Spinal cord (tissue), 9 donors: ENCODE measurements at regions not wholly inside any gene's neighbourhood (a gene's known extent, or its start where the extent isn't known, plus 50 kb on each side); places are given as distances from the start of the nearest gene placed in this dataset.
A peak's percentile ranks its signal among the peaks of the same experiment; 100 is the strongest.

Experiments used
- DNase-seq, 6 donors: peaks; one replicate each; pipeline versions ENCODE4 v3.0.0 to v3.0.0-alpha.2; 2013 to 2015; ENCODE audit warnings: low spot score in 6 of 6, low read depth in 4 of 6
- H3K27ac ChIP-seq: one replicate; pipeline ENCODE4 v1.5.1; 2013; ENCODE audit warnings: low read depth, low read length, control low read depth
- H3K27me3 ChIP-seq: one replicate; pipeline ENCODE4 v1.6.1; 2013; ENCODE audit warnings: low read length; ENCODE audit not compliant: control insufficient read depth, insufficient read depth
- H3K36me3 ChIP-seq: one replicate; pipeline ENCODE4 v1.6.1; 2013; ENCODE audit warnings: low read length; ENCODE audit not compliant: control insufficient read depth, insufficient read depth
- H3K4me1 ChIP-seq: one replicate; pipeline ENCODE4 v1.6.1; 2013; ENCODE audit warnings: low read length; ENCODE audit not compliant: control insufficient read depth, insufficient read depth
- H3K4me3 ChIP-seq: one replicate; pipeline ENCODE4 v1.5.1; 2013; ENCODE audit warnings: low read depth, low read length, control low read depth
- H3K9me3 ChIP-seq: one replicate; pipeline ENCODE4 v1.6.1; 2013; ENCODE audit warnings: low read length; ENCODE audit not compliant: control insufficient read depth, insufficient read depth
- WGBS: methylation state at CpG from one replicate; pipeline ENCODE4 v1.1.5; 2013; ENCODE audit warnings: missing lambda C conversion rate; ENCODE audit not compliant: insufficient coverage; 5-methylcytosine and 5-hydroxymethylcytosine counted together
- donor health status: healthy.

DNA sequence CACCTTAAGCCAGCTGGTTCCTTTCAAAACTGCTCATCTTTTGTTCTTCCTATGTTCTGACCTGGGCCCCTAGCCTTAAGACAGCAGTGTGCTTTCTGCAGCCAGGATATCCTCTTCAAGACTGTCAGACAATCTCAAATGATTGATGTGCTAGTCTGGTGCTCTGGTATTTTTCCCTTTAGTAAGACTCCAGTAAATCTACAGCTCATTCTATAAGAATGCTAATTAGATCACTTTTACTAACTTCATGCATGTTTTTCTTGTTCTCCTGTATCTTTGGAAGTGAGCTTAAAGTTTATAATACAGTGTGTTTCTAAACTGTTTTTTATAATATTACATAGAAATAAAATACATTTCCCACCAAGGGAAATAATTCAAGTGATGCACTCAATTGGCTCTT lies 220.9 kb upstream of the NANOGP8 start:
- H3K27ac ChIP-seq = no peak overlapping the region
- no peaks in the 10 kb centered on the region for H3K36me3 ChIP-seq
- H3K9me3 ChIP-seq = no peaks in the 10 kb centered on the region
- no peak overlapping the region for H3K4me3 ChIP-seq
- DNase-seq = no peak
- no peaks in the 10 kb centered on the region for H3K27me3 ChIP-seq
- no peaks in the 10 kb centered on the region for H3K4me1 ChIP-seq

DNA sequence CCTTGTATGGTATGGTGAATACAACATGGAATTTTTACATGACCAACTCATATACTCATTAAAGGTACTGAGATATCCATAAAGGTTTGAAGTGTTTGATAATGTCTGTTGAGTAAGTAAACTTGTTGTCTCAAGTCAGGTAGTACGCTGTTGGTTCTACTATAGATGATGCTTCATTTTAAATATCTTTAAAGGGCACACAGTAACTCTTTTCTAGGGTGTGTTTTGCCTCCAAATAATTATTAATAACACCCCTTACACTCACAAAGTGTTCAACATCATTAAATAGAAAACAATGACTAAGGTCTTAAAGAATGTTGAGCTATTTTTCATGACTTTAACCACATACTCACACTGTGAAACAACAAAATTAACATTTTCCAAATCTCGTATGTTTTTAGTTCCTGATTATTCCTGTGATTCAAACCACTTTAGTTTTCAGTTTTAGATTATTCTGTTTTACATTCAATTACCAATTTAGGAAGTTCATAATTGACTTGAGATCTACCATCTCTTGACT lies 220.0 kb upstream of the NANOGP8 start:
- H3K27me3 ChIP-seq = no peaks in the 10 kb centered on the region
- no CpG with 5 or more reads among the region's 2 CpGs for WGBS

DNA sequence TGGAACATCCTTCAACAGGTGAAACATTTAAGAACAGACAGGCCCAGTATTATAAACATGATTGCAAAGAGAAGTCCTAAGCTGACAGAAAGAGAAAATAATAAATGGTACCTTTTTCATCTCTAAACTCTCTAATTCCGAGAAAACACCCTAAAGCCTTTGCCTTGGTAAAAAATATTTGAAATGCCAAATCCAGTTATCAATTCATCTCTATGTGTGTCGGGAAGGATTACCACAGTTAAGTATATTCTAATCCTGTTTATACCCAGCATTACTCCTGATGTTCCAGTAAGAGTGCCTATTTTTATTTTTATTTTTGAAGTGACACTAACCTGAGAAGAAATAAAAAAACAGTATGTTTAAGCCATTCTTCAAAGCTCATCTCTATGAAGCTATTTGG lies 219.3 kb upstream of the NANOGP8 start:
- no peak overlapping the region for H3K27ac ChIP-seq
- H3K36me3 ChIP-seq = no peaks in the 10 kb centered on the region
- H3K4me3 ChIP-seq = no peak overlapping the region
- DNase-seq = no peak
- no peaks in the 10 kb centered on the region for H3K9me3 ChIP-seq
- no peaks in the 10 kb centered on the region for H3K4me1 ChIP-seq
- no CpG with 5 or more reads among the region's 2 CpGs for WGBS
- H3K27me3 ChIP-seq = no peaks in the 10 kb centered on the region

More for the DNA sequence above, 220.0 kb upstream of the NANOGP8 start:
- Histone ChIP-seq H3K4me1 (no peaks in the 10 kb centered on the region), H3K36me3 (no peaks in the 10 kb centered on the region), H3K27ac (no peak overlapping the region), H3K4me3 (no peak overlapping the region), H3K9me3 (no peaks in the 10 kb centered on the region)
- DNase-seq = no peak

DNA sequence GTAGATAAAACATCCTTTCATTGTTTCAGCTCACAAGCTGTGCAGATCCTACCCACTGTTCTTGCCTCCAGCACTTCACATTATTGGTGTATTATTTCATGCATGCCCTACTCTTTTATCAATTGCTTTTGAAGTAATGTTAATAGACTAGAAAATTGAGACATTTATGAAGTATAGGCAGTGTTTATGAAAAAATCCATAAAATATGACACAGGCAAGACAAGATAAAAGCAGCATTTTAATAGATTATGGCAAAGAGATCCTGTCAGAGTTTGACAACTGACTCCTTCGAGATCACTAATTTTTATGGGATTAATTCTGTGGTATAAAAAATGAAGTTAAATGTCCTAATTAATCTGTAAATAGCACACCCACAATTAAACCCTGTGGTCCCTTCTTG lies 217.2 kb upstream of the NANOGP8 start:
- no CpG with 5 or more reads among the region's 1 CpG for WGBS
- H3K4me3 ChIP-seq = no peak overlapping the region

DNA sequence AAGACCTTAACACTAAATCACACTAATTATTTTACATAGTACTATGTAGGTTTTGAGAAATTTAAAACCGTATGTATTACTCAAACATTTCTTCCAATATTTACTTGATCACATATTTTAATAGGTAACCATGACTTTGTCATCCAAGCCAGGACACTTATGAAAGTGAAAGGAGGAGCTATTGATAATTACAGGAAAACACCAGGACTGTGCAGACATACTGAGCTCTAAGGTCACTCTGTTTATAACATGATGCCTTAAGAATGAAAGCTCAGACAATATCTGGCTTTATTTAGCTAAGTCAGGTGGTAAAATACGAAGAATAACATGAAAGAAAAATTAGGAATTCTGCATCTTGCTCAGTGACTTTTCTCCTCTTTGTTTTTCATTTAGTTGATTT lies 216.0 kb upstream of the NANOGP8 start:
- no peak for DNase-seq
- WGBS = no CpG with 5 or more reads among the region's 2 CpGs

More for the DNA sequence above, 217.2 kb upstream of the NANOGP8 start:
- Histone ChIP-seq H3K4me1 (no peaks in the 10 kb centered on the region), H3K9me3 (no peaks in the 10 kb centered on the region), H3K36me3 (no peaks in the 10 kb centered on the region), H3K27ac (no peak overlapping the region), H3K27me3 (no peaks in the 10 kb centered on the region)
- DNase-seq = peak in 1 of 6 donors; percentile 68

DNA sequence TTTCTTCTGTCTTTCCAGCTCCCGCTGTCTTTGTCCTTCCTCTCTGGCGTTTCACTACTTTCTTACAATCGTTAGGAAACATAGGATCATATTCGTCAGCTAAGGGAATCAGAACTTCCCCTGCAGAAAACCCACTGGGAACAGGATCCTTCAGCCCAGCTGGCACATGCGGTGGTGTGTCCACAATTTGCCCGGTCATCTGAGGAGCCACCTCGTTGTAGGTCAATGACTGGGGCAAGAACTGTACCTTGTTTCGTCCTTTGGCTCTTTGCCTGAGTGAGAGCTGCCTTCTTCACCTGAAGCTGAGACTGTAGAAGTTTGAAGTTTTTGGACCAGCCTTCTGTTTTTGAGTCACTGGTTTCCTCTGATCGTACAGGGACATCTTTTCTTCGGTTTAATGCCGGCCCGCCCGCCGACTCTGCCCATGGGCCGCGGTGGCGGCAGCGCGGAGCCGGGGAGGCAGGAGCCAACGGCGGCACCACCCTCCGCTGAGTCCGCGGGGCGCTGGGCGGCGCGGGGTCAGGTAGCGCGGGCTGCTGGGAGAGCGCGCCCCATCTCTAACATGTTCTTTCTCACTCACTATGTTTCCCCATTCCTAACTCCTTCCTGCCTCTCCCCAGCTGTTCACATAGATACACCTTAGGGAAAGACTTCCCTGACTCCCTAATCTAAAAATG lies 214.1 kb upstream of the NANOGP8 start:
- Histone ChIP-seq H3K36me3 (no peaks in the 10 kb centered on the region), H3K27ac (no peak overlapping the region), H3K4me3 (no peak overlapping the region), H3K27me3 (no peaks in the 10 kb centered on the region), H3K9me3 (peaks cover 2% of the 10 kb centered on the region), H3K4me1 (no peaks in the 10 kb centered on the region)
- no peak for DNase-seq
- WGBS = 95% methylated on average over 33 of the region's 33 CpGs

More for the DNA sequence above, 216.0 kb upstream of the NANOGP8 start:
- no peaks in the 10 kb centered on the region for H3K27me3 ChIP-seq
- no peaks in the 10 kb centered on the region for H3K4me1 ChIP-seq
- no peak overlapping the region for H3K27ac ChIP-seq
- H3K36me3 ChIP-seq = no peaks in the 10 kb centered on the region
- no peaks in the 10 kb centered on the region for H3K9me3 ChIP-seq
- no peak overlapping the region for H3K4me3 ChIP-seq

DNA sequence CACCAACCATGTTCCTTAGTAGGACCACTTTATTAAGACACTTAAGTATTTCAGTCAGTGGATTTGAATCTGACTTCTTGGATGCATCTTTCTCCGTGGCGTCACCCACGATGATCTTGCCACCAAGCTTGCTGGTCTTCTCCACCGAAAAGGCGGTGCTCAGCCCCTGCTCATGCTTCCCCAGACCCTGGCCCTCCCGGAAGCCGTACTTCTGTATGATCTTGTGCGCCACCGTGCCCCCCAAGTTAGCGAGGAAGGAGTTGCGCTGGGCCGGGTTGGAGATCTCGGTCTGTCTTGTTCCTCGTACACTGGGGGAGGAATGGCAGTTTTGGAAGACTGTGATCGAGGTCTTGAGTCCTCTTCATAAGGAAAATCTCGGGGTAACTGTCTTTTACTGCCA lies 213.4 kb upstream of the NANOGP8 start:
- no peak for DNase-seq
- no peaks in the 10 kb centered on the region for H3K4me1 ChIP-seq
- WGBS = 96% methylated on average over 16 of the region's 16 CpGs
- no peak overlapping the region for H3K27ac ChIP-seq
- no peaks in the 10 kb centered on the region for H3K36me3 ChIP-seq
- H3K4me3 ChIP-seq = no peak overlapping the region
- H3K9me3 ChIP-seq = peaks cover 2% of the 10 kb centered on the region
- no peaks in the 10 kb centered on the region for H3K27me3 ChIP-seq

DNA sequence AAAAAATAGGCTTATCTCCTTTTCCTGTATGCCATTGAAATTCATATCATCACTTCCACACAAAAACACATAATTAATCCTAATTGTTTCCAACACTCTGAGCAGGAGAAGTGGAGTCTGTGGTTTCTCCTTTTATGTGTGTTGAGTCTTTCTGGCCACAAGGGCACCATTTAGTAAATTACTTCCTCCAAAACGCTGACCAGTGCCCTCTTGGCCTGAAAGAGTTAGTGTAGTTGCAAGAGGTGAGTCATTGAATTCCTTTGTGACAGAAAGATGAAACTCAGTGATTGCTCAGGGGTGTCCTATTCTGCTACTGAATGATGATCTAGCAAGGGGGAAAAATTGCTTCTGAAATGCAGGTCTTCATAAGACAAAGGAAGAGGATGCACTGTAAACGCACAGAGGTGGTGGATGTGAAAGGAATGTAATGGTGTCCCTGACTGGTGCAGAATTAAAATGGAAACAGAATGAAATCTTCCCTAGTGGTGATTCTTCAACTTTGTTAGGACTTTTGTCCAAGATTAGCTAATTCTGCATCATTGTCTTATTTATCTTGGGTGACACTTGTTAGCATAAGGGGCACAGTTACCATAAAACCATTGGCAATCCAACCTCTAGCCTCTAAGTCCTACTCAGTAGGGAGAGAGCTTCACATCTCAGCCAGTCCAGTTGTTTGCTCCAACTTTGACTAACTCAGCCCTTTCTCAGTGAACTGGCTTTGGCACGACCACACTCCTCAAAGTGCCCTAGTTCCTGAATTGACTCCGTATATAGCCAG lies 208.4 kb upstream of the NANOGP8 start:
- Histone ChIP-seq H3K4me3 (no peak overlapping the region), H3K4me1 (no peaks in the 10 kb centered on the region), H3K27me3 (no peaks in the 10 kb centered on the region), H3K27ac (no peak overlapping the region), H3K36me3 (no peaks in the 10 kb centered on the region), H3K9me3 (peaks cover 2% of the 10 kb centered on the region)
- no peak for DNase-seq
- 88% methylated on average over 3 of the region's 4 CpGs for WGBS

DNA sequence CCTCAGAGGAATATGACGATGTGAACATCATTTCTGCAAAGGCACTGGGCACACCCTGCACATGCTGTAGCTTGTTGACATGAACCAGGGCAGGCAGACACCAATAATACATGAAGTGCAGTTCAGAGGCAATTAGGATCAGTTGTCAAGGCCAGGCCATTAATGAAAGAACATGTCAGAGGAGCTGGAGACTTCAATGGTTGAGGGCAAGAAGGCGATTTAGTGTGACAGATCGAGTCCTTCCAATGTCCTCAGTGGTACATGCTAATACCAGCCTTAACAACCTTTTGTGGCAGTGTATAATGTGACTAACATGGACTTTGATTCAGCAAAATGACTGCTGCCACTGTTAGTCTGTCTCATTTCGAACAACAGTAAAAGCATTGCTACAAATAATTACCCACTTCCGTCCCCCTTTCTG lies 205.2 kb upstream of the NANOGP8 start:
- H3K36me3 ChIP-seq = no peaks in the 10 kb centered on the region
- H3K9me3 ChIP-seq = peaks cover 2% of the 10 kb centered on the region
- no peak overlapping the region for H3K4me3 ChIP-seq
- DNase-seq = no peak
- WGBS = 100% methylated on average over 1 of the region's 5 CpGs
- no peak overlapping the region for H3K27ac ChIP-seq
- H3K27me3 ChIP-seq = no peaks in the 10 kb centered on the region
- no peaks in the 10 kb centered on the region for H3K4me1 ChIP-seq
